ENCODE measurements at regions not wholly inside any gene's neighbourhood (a gene's known extent, or its start where the extent isn't known, plus 50 kb on each side); places are given as distances from the start of the nearest gene placed in this dataset.
"Not testable (repeated sequence)": the region's sequence is repeated elsewhere in the genome, so short reads cannot be mapped to it uniquely, and the experiment has no call there.

GRCh38 chr17:53749178-53749577 lies 73.5 kb upstream of the KIF2B start:
- H4K20me1 ChIP-seq (ENCODE audit: insufficient read depth, low read length), result no peaks in the 10 kb centered on the region
- no peak overlapping the region for H2AFZ ChIP-seq (ENCODE audit: low read length)
- TF ChIP-seq EZH2 (IDR thresholded peaks at IDR 0.05; ENCODE audit: borderline replicate concordance, low read length), result no peak
- TF ChIP-seq, protein P1, sequence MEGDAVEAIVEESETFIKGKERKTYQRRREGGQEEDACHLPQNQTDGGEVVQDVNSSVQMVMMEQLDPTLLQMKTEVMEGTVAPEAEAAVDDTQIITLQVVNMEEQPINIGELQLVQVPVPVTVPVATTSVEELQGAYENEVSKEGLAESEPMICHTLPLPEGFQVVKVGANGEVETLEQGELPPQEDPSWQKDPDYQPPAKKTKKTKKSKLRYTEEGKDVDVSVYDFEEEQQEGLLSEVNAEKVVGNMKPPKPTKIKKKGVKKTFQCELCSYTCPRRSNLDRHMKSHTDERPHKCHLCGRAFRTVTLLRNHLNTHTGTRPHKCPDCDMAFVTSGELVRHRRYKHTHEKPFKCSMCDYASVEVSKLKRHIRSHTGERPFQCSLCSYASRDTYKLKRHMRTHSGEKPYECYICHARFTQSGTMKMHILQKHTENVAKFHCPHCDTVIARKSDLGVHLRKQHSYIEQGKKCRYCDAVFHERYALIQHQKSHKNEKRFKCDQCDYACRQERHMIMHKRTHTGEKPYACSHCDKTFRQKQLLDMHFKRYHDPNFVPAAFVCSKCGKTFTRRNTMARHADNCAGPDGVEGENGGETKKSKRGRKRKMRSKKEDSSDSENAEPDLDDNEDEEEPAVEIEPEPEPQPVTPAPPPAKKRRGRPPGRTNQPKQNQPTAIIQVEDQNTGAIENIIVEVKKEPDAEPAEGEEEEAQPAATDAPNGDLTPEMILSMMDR (IDR thresholded peaks at IDR 0.05; ENCODE audit: low read length), result no peak
- no peak overlapping the region for H3K4me2 ChIP-seq (ENCODE audit: low read length)
- H3K27ac ChIP-seq (ENCODE audit: low read depth, low read length, poor library complexity, severe bottlenecking), result no peak overlapping the region
- no peaks in the 10 kb centered on the region for H3F3A ChIP-seq (ENCODE audit: insufficient read depth, low read length)
- no peaks in the 10 kb centered on the region for H3K27me3 ChIP-seq (ENCODE audit: insufficient read depth, low read length)
- no peaks in the 10 kb centered on the region for H3K79me2 ChIP-seq (ENCODE audit: insufficient read depth, low read length)
- H3K9ac ChIP-seq (ENCODE audit: low read length), result no peak overlapping the region
- no peak overlapping the region for H3K4me3 ChIP-seq (ENCODE audit: low read depth, low read length, poor library complexity, severe bottlenecking)
- H3K9me3 ChIP-seq (ENCODE audit: low read length), result no peaks in the 10 kb centered on the region
- no peaks in the 10 kb centered on the region for H3K36me3 ChIP-seq (ENCODE audit: insufficient read depth, low read length)
- H3K4me1 ChIP-seq (ENCODE audit: insufficient read depth, low read length, severe bottlenecking), result no peaks in the 10 kb centered on the region
- H3K9me2 ChIP-seq (ENCODE audit: low read depth, low read length), result no peaks in the 10 kb centered on the region

- not testable (repeated sequence) for H4K20me1 ChIP-seq (ENCODE audit: insufficient read depth, low read length)
Measured at GRCh38 chr17:53748159-53748820, 74.4 kb upstream of the KIF2B start.

GRCh38 chr17:53740312-53740711 lies 82.4 kb upstream of the KIF2B start:
- Histone ChIP-seq H3K27me3 (ENCODE audit: insufficient read depth, low read length) (no peaks in the 10 kb centered on the region), H3K9me3 (ENCODE audit: low read length) (no peaks in the 10 kb centered on the region), H3K4me2 (ENCODE audit: low read length) (no peak overlapping the region), H3K9me2 (ENCODE audit: low read depth, low read length) (no peaks in the 10 kb centered on the region), H2AFZ (ENCODE audit: low read length) (no peak overlapping the region), H3K4me3 (ENCODE audit: low read depth, low read length, poor library complexity, severe bottlenecking) (no peak overlapping the region), H3F3A (ENCODE audit: insufficient read depth, low read length) (no peaks in the 10 kb centered on the region), H3K36me3 (ENCODE audit: insufficient read depth, low read length) (no peaks in the 10 kb centered on the region), H3K4me1 (ENCODE audit: insufficient read depth, low read length, severe bottlenecking) (no peaks in the 10 kb centered on the region), H3K79me2 (ENCODE audit: insufficient read depth, low read length) (no peaks in the 10 kb centered on the region), H3K9ac (ENCODE audit: low read length) (no peak overlapping the region), H4K20me1 (ENCODE audit: insufficient read depth, low read length) (no peaks in the 10 kb centered on the region), H3K27ac (ENCODE audit: low read depth, low read length, poor library complexity, severe bottlenecking) (no peak overlapping the region)
- no peak for TF ChIP-seq EZH2 (IDR thresholded peaks at IDR 0.05; ENCODE audit: borderline replicate concordance, low read length)
- TF ChIP-seq, protein P1 (IDR thresholded peaks at IDR 0.05; ENCODE audit: low read length), result no peak

More at GRCh38 chr17:53748159-53748820, 74.4 kb upstream of the KIF2B start:
- H3K27me3 ChIP-seq (ENCODE audit: insufficient read depth, low read length); H3K9me3 ChIP-seq (ENCODE audit: low read length); H2AFZ ChIP-seq (ENCODE audit: low read length); H3K36me3 ChIP-seq (ENCODE audit: insufficient read depth, low read length); H3F3A ChIP-seq (ENCODE audit: insufficient read depth, low read length); H3K9ac ChIP-seq (ENCODE audit: low read length); H3K4me1 ChIP-seq (ENCODE audit: insufficient read depth, low read length, severe bottlenecking); H3K79me2 ChIP-seq (ENCODE audit: insufficient read depth, low read length); H3K9me2 ChIP-seq (ENCODE audit: low read depth, low read length); H3K4me2 ChIP-seq (ENCODE audit: low read length); H3K4me3 ChIP-seq (ENCODE audit: low read depth, low read length, poor library complexity, severe bottlenecking); H3K27ac ChIP-seq (ENCODE audit: low read depth, low read length, poor library complexity, severe bottlenecking): not testable (repeated sequence)

Measured in OCI-LY1 (cell line).